ENCODE measurements at regions not wholly inside any gene's neighbourhood (a gene's known extent, or its start where the extent isn't known, plus 50 kb on each side); places are given as distances from the start of the nearest gene placed in this dataset.

GRCh38 chr3:3476669-3477068 is 297.2 kb upstream of the CRBN start:
- no peaks in the 10 kb centered on the region for H3K9me3 Mint-ChIP-seq
- no peak for TF ChIP-seq CTCF (conservative IDR thresholded peaks at IDR 0.05)
- H3K27ac Mint-ChIP-seq (ENCODE audit: unreplicated experiment), result no peak overlapping the region
- H3K4me3 Mint-ChIP-seq, result no peak overlapping the region
- no peaks in the 10 kb centered on the region for H3K36me3 Mint-ChIP-seq (ENCODE audit: low read depth)
- no peaks in the 10 kb centered on the region for H3K4me1 Mint-ChIP-seq
- H3K27me3 Mint-ChIP-seq (ENCODE audit: low read depth), result peaks cover 9% of the 10 kb centered on the region
- no peak for DNase-seq (ENCODE audit: low read depth, low spot score)

GRCh38 chr3:3468596-3468995 is 289.1 kb upstream of the CRBN start:
- H3K27me3 Mint-ChIP-seq (ENCODE audit: low read depth), result no peaks in the 10 kb centered on the region
- no peaks in the 10 kb centered on the region for H3K9me3 Mint-ChIP-seq
- TF ChIP-seq CTCF (conservative IDR thresholded peaks at IDR 0.05), result no peak
- DNase-seq (ENCODE audit: low read depth, low spot score), result no peak
- no peak overlapping the region for H3K4me3 Mint-ChIP-seq
- H3K27ac Mint-ChIP-seq (ENCODE audit: unreplicated experiment), result no peak overlapping the region
- H3K36me3 Mint-ChIP-seq (ENCODE audit: low read depth), result no peaks in the 10 kb centered on the region
- no peaks in the 10 kb centered on the region for H3K4me1 Mint-ChIP-seq

- Mint-ChIP-seq H3K9me3 (no peaks in the 10 kb centered on the region), H3K27me3 (ENCODE audit: low read depth) (no peaks in the 10 kb centered on the region), H3K36me3 (ENCODE audit: low read depth) (no peaks in the 10 kb centered on the region), H3K4me3 (no peak overlapping the region), H3K4me1 (no peaks in the 10 kb centered on the region), H3K27ac (ENCODE audit: unreplicated experiment) (no peak overlapping the region)
- no peak for DNase-seq (ENCODE audit: low read depth, low spot score)
- TF ChIP-seq CTCF (conservative IDR thresholded peaks at IDR 0.05), result no peak
Measured at GRCh38 chr3:3464131-3464530, 284.6 kb upstream of the CRBN start.

- H3K9me3 Mint-ChIP-seq, result no peaks in the 10 kb centered on the region
- no peak overlapping the region for H3K27ac Mint-ChIP-seq (ENCODE audit: unreplicated experiment)
- H3K36me3 Mint-ChIP-seq (ENCODE audit: low read depth), result no peaks in the 10 kb centered on the region
- H3K27me3 Mint-ChIP-seq (ENCODE audit: low read depth), result no peaks in the 10 kb centered on the region
- H3K4me3 Mint-ChIP-seq, result no peak overlapping the region
- no peak for TF ChIP-seq CTCF (conservative IDR thresholded peaks at IDR 0.05)
- H3K4me1 Mint-ChIP-seq, result no peaks in the 10 kb centered on the region
- no peak for DNase-seq (ENCODE audit: low read depth, low spot score)
Measured at GRCh38 chr3:3461317-3461716, 281.8 kb upstream of the CRBN start.

GRCh38 chr3:3448468-3448867 is 269.0 kb upstream of the CRBN start:
- no peak for DNase-seq (ENCODE audit: low read depth, low spot score)
- no peak overlapping the region for H3K27ac Mint-ChIP-seq (ENCODE audit: unreplicated experiment)
- no peak overlapping the region for H3K4me3 Mint-ChIP-seq
- no peaks in the 10 kb centered on the region for H3K4me1 Mint-ChIP-seq
- H3K27me3 Mint-ChIP-seq (ENCODE audit: low read depth), result no peaks in the 10 kb centered on the region
- no peak for TF ChIP-seq CTCF (conservative IDR thresholded peaks at IDR 0.05)
- H3K36me3 Mint-ChIP-seq (ENCODE audit: low read depth), result no peaks in the 10 kb centered on the region
- H3K9me3 Mint-ChIP-seq, result peaks cover 4% of the 10 kb centered on the region

- H3K4me1 Mint-ChIP-seq, result no peaks in the 10 kb centered on the region
- H3K27ac Mint-ChIP-seq (ENCODE audit: unreplicated experiment), result no peak overlapping the region
- TF ChIP-seq CTCF (conservative IDR thresholded peaks at IDR 0.05), result no peak
- H3K36me3 Mint-ChIP-seq (ENCODE audit: low read depth), result no peaks in the 10 kb centered on the region
- peaks cover 4% of the 10 kb centered on the region for H3K9me3 Mint-ChIP-seq
- no peak for DNase-seq (ENCODE audit: low read depth, low spot score)
- H3K27me3 Mint-ChIP-seq (ENCODE audit: low read depth), result no peaks in the 10 kb centered on the region
- no peak overlapping the region for H3K4me3 Mint-ChIP-seq
Measured at GRCh38 chr3:3447641-3448040, 268.1 kb upstream of the CRBN start.
